Osteoblast (primary cell): ENCODE measurements at regions not wholly inside any gene's neighbourhood (a gene's known extent, or its start where the extent isn't known, plus 50 kb on each side); places are given as distances from the start of the nearest gene placed in this dataset.

Experiments used
- DNase-seq: peaks from one replicate; pipeline ENCODE4 v3.0.0; 2011; ENCODE audit warnings: low spot score, mixed read lengths; ENCODE audit not compliant: insufficient read length; ENCODE audit errors: missing footprints
- H2AFZ ChIP-seq: 2 replicates; pipeline ENCODE4 v1.6.0; 2011; ENCODE audit warnings: mild to moderate bottlenecking, low read length
- H3K27ac ChIP-seq: 2 replicates; pipeline ENCODE4 v1.5.1; 2011; ENCODE audit warnings: mild to moderate bottlenecking, low read depth, low read length, moderate library complexity
- H3K27me3 ChIP-seq: 2 replicates; pipeline ENCODE4 v1.6.0; 2012; ENCODE audit warnings: mild to moderate bottlenecking, control low read depth, inconsistent platforms, low read length, moderate library complexity; ENCODE audit not compliant: insufficient read depth
- H3K36me3 ChIP-seq: 2 replicates; pipeline ENCODE4 v1.5.1; 2011; ENCODE audit warnings: mild to moderate bottlenecking, low read length, control low read depth, moderate library complexity; ENCODE audit not compliant: insufficient read depth
- H3K4me1 ChIP-seq: 2 replicates; pipeline ENCODE4 v1.5.1; 2011; ENCODE audit warnings: mild to moderate bottlenecking, low read length, control low read depth, moderate library complexity; ENCODE audit not compliant: insufficient read depth
- H3K4me2 ChIP-seq: 2 replicates; pipeline ENCODE4 v1.6.0; 2011; ENCODE audit warnings: mild to moderate bottlenecking, low read length; ENCODE audit not compliant: insufficient read depth
- H3K4me3 ChIP-seq: fragments of 200-600 bp; sonication (generic); 3 replicates; pipeline ENCODE4 v1.5.1; 2012; ENCODE audit warnings: mild to moderate bottlenecking, low read length, inconsistent platforms; ENCODE audit not compliant: insufficient read depth
- H3K79me2 ChIP-seq: 2 replicates; pipeline ENCODE4 v1.6.0; 2012; ENCODE audit warnings: mild to moderate bottlenecking, low read length, control low read depth, inconsistent platforms; ENCODE audit not compliant: insufficient read depth
- H3K9me3 ChIP-seq: 2 replicates; pipeline ENCODE4 v1.5.1; 2011; ENCODE audit warnings: low read depth, low read length, control low read depth
- H4K20me1 ChIP-seq: 2 replicates; pipeline ENCODE4 v1.6.0; 2012; ENCODE audit warnings: mild to moderate bottlenecking, low read length, control low read depth; ENCODE audit not compliant: insufficient read depth
- TF ChIP-seq, protein P1 (sequence below): IDR thresholded peaks from 2 replicates; pipeline ENCODE4 v1.5.1; 2011; ENCODE audit warnings: mild to moderate bottlenecking, low read depth, low read length, moderate library complexity; ENCODE audit errors: extremely low read depth

DNA sequence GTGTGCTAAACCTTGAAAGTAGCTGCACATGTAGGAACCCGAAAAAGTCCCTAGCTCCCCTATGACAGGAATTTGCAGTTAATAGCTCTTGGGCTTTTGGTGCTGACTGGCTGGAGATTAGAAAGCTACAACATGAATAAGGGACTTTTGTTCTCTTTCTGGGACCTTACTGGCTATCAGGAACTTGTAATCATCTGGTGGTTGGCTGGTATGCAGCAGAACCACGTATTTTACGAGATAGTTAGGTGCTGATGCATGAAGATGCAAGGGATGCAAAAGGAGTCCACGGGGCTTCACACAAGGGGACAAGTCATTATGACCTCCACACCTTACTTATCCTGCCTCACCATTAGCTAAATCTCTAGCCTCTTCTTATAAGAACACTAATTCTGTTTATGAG, 190.2 kb upstream of the NRXN1 start:
- TF ChIP-seq, protein P1, sequence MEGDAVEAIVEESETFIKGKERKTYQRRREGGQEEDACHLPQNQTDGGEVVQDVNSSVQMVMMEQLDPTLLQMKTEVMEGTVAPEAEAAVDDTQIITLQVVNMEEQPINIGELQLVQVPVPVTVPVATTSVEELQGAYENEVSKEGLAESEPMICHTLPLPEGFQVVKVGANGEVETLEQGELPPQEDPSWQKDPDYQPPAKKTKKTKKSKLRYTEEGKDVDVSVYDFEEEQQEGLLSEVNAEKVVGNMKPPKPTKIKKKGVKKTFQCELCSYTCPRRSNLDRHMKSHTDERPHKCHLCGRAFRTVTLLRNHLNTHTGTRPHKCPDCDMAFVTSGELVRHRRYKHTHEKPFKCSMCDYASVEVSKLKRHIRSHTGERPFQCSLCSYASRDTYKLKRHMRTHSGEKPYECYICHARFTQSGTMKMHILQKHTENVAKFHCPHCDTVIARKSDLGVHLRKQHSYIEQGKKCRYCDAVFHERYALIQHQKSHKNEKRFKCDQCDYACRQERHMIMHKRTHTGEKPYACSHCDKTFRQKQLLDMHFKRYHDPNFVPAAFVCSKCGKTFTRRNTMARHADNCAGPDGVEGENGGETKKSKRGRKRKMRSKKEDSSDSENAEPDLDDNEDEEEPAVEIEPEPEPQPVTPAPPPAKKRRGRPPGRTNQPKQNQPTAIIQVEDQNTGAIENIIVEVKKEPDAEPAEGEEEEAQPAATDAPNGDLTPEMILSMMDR: no peak
- Histone ChIP-seq H3K36me3 (no peaks in the 10 kb centered on the region), H3K27me3 (no peaks in the 10 kb centered on the region), H3K27ac (no peak overlapping the region), H3K9me3 (no peaks in the 10 kb centered on the region), H2AFZ (no peak overlapping the region), H3K4me3 (no peak overlapping the region), H3K4me2 (no peak overlapping the region), H3K4me1 (no peaks in the 10 kb centered on the region), H4K20me1 (no peaks in the 10 kb centered on the region), H3K79me2 (no peaks in the 10 kb centered on the region)
- no peak for DNase-seq

GRCh38 chr2:51220606-51221005, 188.7 kb upstream of the NRXN1 start:
- DNase-seq: no peak
- H3K4me1 ChIP-seq: no peaks in the 10 kb centered on the region
- H2AFZ ChIP-seq: no peak overlapping the region
- H3K4me3 ChIP-seq: no peak overlapping the region
- H3K27me3 ChIP-seq: no peaks in the 10 kb centered on the region
- no peaks in the 10 kb centered on the region for H3K9me3 ChIP-seq
- no peaks in the 10 kb centered on the region for H3K79me2 ChIP-seq
- TF ChIP-seq, protein P1: no peak
- H4K20me1 ChIP-seq: no peaks in the 10 kb centered on the region
- no peaks in the 10 kb centered on the region for H3K36me3 ChIP-seq
- H3K4me2 ChIP-seq: no peak overlapping the region
- no peak overlapping the region for H3K27ac ChIP-seq

- Histone ChIP-seq H3K27ac (peak overlapping the region; percentile 8), H3K4me3 (no peak overlapping the region), H3K79me2 (no peaks in the 10 kb centered on the region), H3K36me3 (no peaks in the 10 kb centered on the region), H3K9me3 (no peaks in the 10 kb centered on the region), H3K27me3 (no peaks in the 10 kb centered on the region), H3K4me2 (no peak overlapping the region), H2AFZ (no peak overlapping the region), H4K20me1 (no peaks in the 10 kb centered on the region), H3K4me1 (no peaks in the 10 kb centered on the region)
- no peak for DNase-seq
- TF ChIP-seq, protein P1: no peak
Measured at GRCh38 chr2:51220080-51220479, 188.1 kb upstream of the NRXN1 start.

GRCh38 chr2:51219468-51219867, 187.5 kb upstream of the NRXN1 start:
- Histone ChIP-seq H3K27me3 (no peaks in the 10 kb centered on the region), H3K36me3 (no peaks in the 10 kb centered on the region)
- DNase-seq: no peak

More at GRCh38 chr2:51219468-51219867, 187.5 kb upstream of the NRXN1 start:
- no peaks in the 10 kb centered on the region for H4K20me1 ChIP-seq
- no peaks in the 10 kb centered on the region for H3K4me1 ChIP-seq
- no peaks in the 10 kb centered on the region for H3K9me3 ChIP-seq
- no peaks in the 10 kb centered on the region for H3K79me2 ChIP-seq
- no peak overlapping the region for H3K27ac ChIP-seq
- H3K4me3 ChIP-seq: no peak overlapping the region
- no peak overlapping the region for H2AFZ ChIP-seq
- TF ChIP-seq, protein P1: no peak
- H3K4me2 ChIP-seq: no peak overlapping the region
